ENCODE measurements at regions not wholly inside any gene's neighbourhood (a gene's known extent, or its start where the extent isn't known, plus 50 kb on each side); places are given as distances from the start of the nearest gene placed in this dataset.

GRCh38 chr18:55968550-55968949 is 380.6 kb upstream of the TCF4 start:
- 93% methylated on average over 2 of the region's 3 CpGs for WGBS (ENCODE audit: insufficient coverage)
- Histone ChIP-seq H3K36me3 (replicated peaks in 1 of 2; ENCODE audit: control insufficient read depth in 1 of 2, insufficient read depth in 2 of 2, low read length in 2 of 2) (no peaks in the 10 kb centered on the region), H3K27ac (ENCODE audit: low read depth in 1 of 2, low read length in 2 of 2) (no peak overlapping the region), H4K20me1 (ENCODE audit: insufficient read depth, low read length) (no peaks in the 10 kb centered on the region), H3K9ac (ENCODE audit: insufficient read depth, low read length, poor library complexity, severe bottlenecking) (no peak overlapping the region), H3K4me1 (ENCODE audit: control insufficient read depth in 1 of 2, insufficient read depth in 2 of 2, low read length in 2 of 2) (no peaks in the 10 kb centered on the region), H3K79me2 (ENCODE audit: insufficient read depth, low read length) (no peaks in the 10 kb centered on the region), H3K4me2 (replicated peaks; ENCODE audit: extremely low read depth, low read length, poor library complexity, severe bottlenecking) (no peak overlapping the region), H3K27me3 (ENCODE audit: control insufficient read depth in 2 of 2, insufficient read depth in 2 of 2, low read length in 2 of 2) (no peaks in the 10 kb centered on the region), H2AFZ (ENCODE audit: insufficient read depth, low read depth, low read length, poor library complexity, severe bottlenecking) (no peak overlapping the region), H3K4me3 (replicated peaks in 1 of 3; ENCODE audit: low read depth in 2 of 3, low read length in 3 of 3) (no peak overlapping the region), H3K9me3 (replicated peaks in 1 of 2; ENCODE audit: control insufficient read depth in 1 of 2, insufficient read depth in 1 of 2, low read length in 2 of 2) (no peaks in the 10 kb centered on the region)
- H3K27me3 Mint-ChIP-seq (ENCODE audit: low read depth in 3 of 3), result peaks cover 0 to 3% (median 1%) of the 10 kb centered on the region in 3 donors
- H3K4me3 Mint-ChIP-seq, result no peak overlapping the region
- intact Hi-C loops (cut with micrococcal nuclease), result no loop called here
- no peak for DNase-seq
- H3K4me1 Mint-ChIP-seq, result no peaks in the 10 kb centered on the region
- TF ChIP-seq CTCF (IDR thresholded peaks at IDR 0.05), result no peak
- no peak overlapping the region for H3K27ac Mint-ChIP-seq
- H3K9me3 Mint-ChIP-seq, result peaks cover 0 to 6% (median 2%) of the 10 kb centered on the region in 7 donors
- no peaks in the 10 kb centered on the region for H3K36me3 Mint-ChIP-seq

GRCh38 chr18:55967019-55967418 is 379.0 kb upstream of the TCF4 start:
- Mint-ChIP-seq H3K27ac (no peak overlapping the region), H3K9me3 (peaks cover 0 to 6% (median 0%) of the 10 kb centered on the region in 7 donors)
- H3K27me3 ChIP-seq (ENCODE audit: control insufficient read depth in 2 of 2, insufficient read depth in 2 of 2, low read length in 2 of 2), result no peaks in the 10 kb centered on the region

More at GRCh38 chr18:55967019-55967418, 379.0 kb upstream of the TCF4 start:
- WGBS (ENCODE audit: insufficient coverage), result no CpG with 5 or more reads among the region's 3 CpGs
- Histone ChIP-seq H3K27ac (ENCODE audit: low read depth in 1 of 2, low read length in 2 of 2) (no peak overlapping the region), H3K79me2 (ENCODE audit: insufficient read depth, low read length) (no peaks in the 10 kb centered on the region), H4K20me1 (ENCODE audit: insufficient read depth, low read length) (no peaks in the 10 kb centered on the region), H3K4me1 (ENCODE audit: control insufficient read depth in 1 of 2, insufficient read depth in 2 of 2, low read length in 2 of 2) (no peaks in the 10 kb centered on the region), H2AFZ (ENCODE audit: insufficient read depth, low read depth, low read length, poor library complexity, severe bottlenecking) (no peak overlapping the region), H3K4me3 (replicated peaks in 1 of 3; ENCODE audit: low read depth in 2 of 3, low read length in 3 of 3) (no peak overlapping the region), H3K4me2 (replicated peaks; ENCODE audit: extremely low read depth, low read length, poor library complexity, severe bottlenecking) (no peak overlapping the region), H3K36me3 (replicated peaks in 1 of 2; ENCODE audit: control insufficient read depth in 1 of 2, insufficient read depth in 2 of 2, low read length in 2 of 2) (no peaks in the 10 kb centered on the region), H3K9ac (ENCODE audit: insufficient read depth, low read length, poor library complexity, severe bottlenecking) (no peak overlapping the region), H3K9me3 (replicated peaks in 1 of 2; ENCODE audit: control insufficient read depth in 1 of 2, insufficient read depth in 1 of 2, low read length in 2 of 2) (no peaks in the 10 kb centered on the region)
- Mint-ChIP-seq H3K27me3 (ENCODE audit: low read depth in 3 of 3) (peaks cover 0 to 3% (median 1%) of the 10 kb centered on the region in 3 donors), H3K36me3 (no peaks in the 10 kb centered on the region), H3K4me1 (no peaks in the 10 kb centered on the region), H3K4me3 (no peak overlapping the region)
- no peak for DNase-seq
- no peak for TF ChIP-seq CTCF (IDR thresholded peaks at IDR 0.05)
- intact Hi-C loops (cut with micrococcal nuclease), result no loop called here
